Gastrocnemius medialis (tissue), 4 donors: ENCODE measurements at regions not wholly inside any gene's neighbourhood (a gene's known extent, or its start where the extent isn't known, plus 50 kb on each side); places are given as distances from the start of the nearest gene placed in this dataset.

ENCODE experiments used
- ATAC-seq, 2 donors: fragments of 150-250 bp; one replicate each; pipeline ENCODE4 v1.9.1; 2016
- DNase-seq, 2 donors: peaks; one replicate each; pipeline ENCODE4 v3.0.0-alpha.2; 2019
- H3K27ac ChIP-seq, 4 donors: fragments of 200-600 bp; sonication (generic); 1 replicate in 1 of 4; 2 replicates in 3 of 4; pipeline ENCODE4 v1.5.1; 2016 to 2018; ENCODE audit warnings: mild to moderate bottlenecking in 2 of 4, moderate library complexity in 1 of 4
- H3K27me3 ChIP-seq, 3 donors: fragments of 200-600 bp; sonication (generic) in 2 of 3; 1 replicate in 1 of 3; 2 replicates in 2 of 3; pipeline versions ENCODE4 v1.5.1 to v1.6.0; 2016 to 2019; ENCODE audit warnings: mild to moderate bottlenecking in 1 of 3, moderate library complexity in 1 of 3
- H3K36me3 ChIP-seq, 2 donors: fragments of 200-600 bp; sonication (generic) in 1 of 2; one replicate each; pipeline ENCODE4 v1.5.1; 2017 to 2018
- H3K4me1 ChIP-seq, 2 donors: fragments of 200-600 bp; sonication (generic) in 1 of 2; one replicate each; pipeline ENCODE4 v1.5.1; 2016 to 2017; ENCODE audit warnings: mild to moderate bottlenecking in 2 of 2
- H3K4me3 ChIP-seq, 4 donors: fragments of 200-600 bp; sonication (generic) in 3 of 4; 1 replicate in 1 of 4; 2 replicates in 3 of 4; pipeline ENCODE4 v1.5.1; 2016 to 2019; ENCODE audit warnings: mild to moderate bottlenecking in 2 of 4
- H3K9me3 ChIP-seq, 3 donors: fragments of 200-600 bp; sonication (generic) in 2 of 3; 1 replicate in 1 of 3; 2 replicates in 2 of 3; pipeline ENCODE4 v1.5.1; 2016 to 2019
- POLR2A ChIP-seq, 2 donors: fragments of 450-650 bp; IDR thresholded peaks; one replicate each; pipeline ENCODE4 v1.6.1; 2017; ENCODE audit warnings: antibody characterized with exemption in 2 of 2, mild to moderate bottlenecking in 2 of 2, moderate library complexity in 2 of 2
- in situ Hi-C, 4 donors: fragments of 200-750 bp; cut with MboI; loops; one replicate each; pipeline versions ENCODE4 v1.15.0 to v1.8.0; 2017; ENCODE audit warnings: low sequenced_read_pairs in 4 of 4
- intact Hi-C: fragments of 100-400 bp; cut with DNase I; formaldehyde crosslinking; loops from one replicate; pipeline ENCODE4 v1.15.1; 2023; ENCODE audit warnings: low total_unique reads
- TF ChIP-seq, protein P1 (sequence below), 5 experiments: fragments of 450-650 bp in 3 of 5; fragments of 200-600 bp in 2 of 5; sonication (generic) in 2 of 5; IDR thresholded peaks in 4 of 5; conservative IDR thresholded peaks in 1 of 5; 1 replicate in 4 of 5; 2 replicates in 1 of 5; pipeline ENCODE4 v1.5.1; 2016 to 2019; ENCODE audit warnings: antibody characterized with exemption in 5 of 5, mild to moderate bottlenecking in 3 of 5, moderate library complexity in 3 of 5

DNA sequence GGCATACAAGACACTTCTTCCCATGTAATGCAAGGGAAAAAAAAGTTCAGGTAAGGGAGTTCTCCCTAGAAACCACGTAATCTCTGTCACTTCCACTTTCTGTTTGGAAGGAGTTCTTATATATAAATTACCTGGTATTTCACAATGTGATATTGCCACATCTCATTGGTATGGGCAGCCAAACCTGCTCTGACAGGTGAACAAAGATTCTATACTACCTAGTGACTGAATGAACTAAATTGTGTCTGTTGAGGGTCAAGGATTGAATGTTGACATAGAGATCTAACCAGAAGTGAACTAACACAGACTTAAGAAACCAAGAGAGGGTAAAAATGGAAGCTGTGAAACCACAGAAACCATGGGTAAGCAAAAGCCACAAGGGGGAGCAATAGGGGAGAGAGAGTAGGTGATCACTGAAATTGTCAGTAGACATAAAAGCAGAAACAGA is 161.3 kb downstream of the RPL10L start:
- no peaks in the 10 kb centered on the region for H3K36me3 ChIP-seq
- H3K4me1 ChIP-seq = no peaks in the 10 kb centered on the region
- no peak for DNase-seq
- H3K27me3 ChIP-seq = no peaks in the 10 kb centered on the region
- intact Hi-C loops (no loop called here), in situ Hi-C loops (no loop called here)
- TF ChIP-seq, protein P1, sequence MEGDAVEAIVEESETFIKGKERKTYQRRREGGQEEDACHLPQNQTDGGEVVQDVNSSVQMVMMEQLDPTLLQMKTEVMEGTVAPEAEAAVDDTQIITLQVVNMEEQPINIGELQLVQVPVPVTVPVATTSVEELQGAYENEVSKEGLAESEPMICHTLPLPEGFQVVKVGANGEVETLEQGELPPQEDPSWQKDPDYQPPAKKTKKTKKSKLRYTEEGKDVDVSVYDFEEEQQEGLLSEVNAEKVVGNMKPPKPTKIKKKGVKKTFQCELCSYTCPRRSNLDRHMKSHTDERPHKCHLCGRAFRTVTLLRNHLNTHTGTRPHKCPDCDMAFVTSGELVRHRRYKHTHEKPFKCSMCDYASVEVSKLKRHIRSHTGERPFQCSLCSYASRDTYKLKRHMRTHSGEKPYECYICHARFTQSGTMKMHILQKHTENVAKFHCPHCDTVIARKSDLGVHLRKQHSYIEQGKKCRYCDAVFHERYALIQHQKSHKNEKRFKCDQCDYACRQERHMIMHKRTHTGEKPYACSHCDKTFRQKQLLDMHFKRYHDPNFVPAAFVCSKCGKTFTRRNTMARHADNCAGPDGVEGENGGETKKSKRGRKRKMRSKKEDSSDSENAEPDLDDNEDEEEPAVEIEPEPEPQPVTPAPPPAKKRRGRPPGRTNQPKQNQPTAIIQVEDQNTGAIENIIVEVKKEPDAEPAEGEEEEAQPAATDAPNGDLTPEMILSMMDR (IDR thresholded peaks at IDR 0.05 in 4 of 5, conservative IDR thresholded peaks at IDR 0.05 in 1 of 5) = no peak
- no peak for TF ChIP-seq POLR2A (IDR thresholded peaks at IDR 0.05)
- no peak overlapping the region for H3K27ac ChIP-seq
- no peak overlapping the region for H3K4me3 ChIP-seq
- no peaks in the 10 kb centered on the region for H3K9me3 ChIP-seq
- no peak for ATAC-seq

DNA sequence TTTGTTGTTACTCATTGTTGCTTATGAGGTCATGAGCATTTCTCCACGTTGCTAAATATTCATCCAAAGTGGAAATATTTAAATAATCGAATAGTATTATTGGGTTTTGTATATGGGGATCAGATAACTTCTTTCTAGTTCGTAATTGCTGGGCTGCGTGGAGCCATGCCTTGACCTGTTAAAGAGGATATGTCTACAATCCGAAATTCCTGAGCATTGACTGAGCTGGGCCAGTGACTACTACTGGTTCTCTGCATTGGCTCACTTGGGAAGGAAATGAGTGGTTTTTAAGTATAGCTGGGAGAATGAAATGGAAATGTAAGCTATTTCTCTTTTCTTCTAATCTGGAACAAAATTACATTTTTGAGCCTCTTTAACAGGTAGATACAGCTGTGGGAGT is 163.2 kb downstream of the RPL10L start:
- in situ Hi-C loops = no loop called here
- ATAC-seq = no peak

DNA sequence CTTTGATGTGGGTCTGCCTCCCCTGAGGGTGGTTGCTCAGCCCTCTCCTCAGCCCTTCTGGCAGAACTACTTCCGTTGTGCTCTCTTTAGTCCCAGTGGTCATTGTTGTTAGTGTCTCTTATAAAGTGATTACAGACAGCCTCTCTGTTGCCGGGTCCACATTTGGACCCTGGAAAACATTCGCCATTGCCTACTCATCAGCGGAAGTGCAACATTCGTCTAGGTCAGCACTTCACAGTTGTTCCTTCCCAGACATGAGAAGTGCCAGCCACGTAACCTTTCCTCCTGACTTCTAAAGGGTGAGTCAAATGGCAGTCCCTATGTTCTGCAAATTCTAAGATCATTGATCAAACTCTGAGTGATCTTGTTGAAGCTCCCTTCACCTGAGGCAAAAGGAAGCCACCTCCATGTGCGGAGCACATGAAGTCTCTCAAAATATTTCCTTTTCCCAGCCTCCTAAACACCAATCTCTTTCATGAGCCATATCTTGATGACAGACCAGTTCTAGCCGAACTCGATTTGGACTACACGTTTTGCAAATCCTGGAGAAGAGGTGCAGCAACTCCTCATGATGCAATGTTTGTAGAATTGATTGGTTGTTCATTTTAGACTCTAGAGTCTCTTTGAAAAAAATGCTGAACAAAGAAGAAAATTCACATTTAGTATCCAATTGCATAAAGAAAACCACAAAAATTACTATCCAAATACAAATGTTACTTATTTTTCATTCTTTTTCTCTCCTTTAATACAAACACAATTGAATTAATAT is 163.8 kb downstream of the RPL10L start:
- Histone ChIP-seq H3K36me3 (no peaks in the 10 kb centered on the region), H3K9me3 (no peaks in the 10 kb centered on the region), H3K27me3 (no peaks in the 10 kb centered on the region), H3K4me3 (no peak overlapping the region), H3K4me1 (no peaks in the 10 kb centered on the region), H3K27ac (no peak overlapping the region)
- in situ Hi-C loops = no loop called here
- no peak for TF ChIP-seq POLR2A (IDR thresholded peaks at IDR 0.05)
- TF ChIP-seq, protein P1 (IDR thresholded peaks at IDR 0.05 in 4 of 5, conservative IDR thresholded peaks at IDR 0.05 in 1 of 5) = no peak
- ATAC-seq = no peak
- no peak for DNase-seq
- intact Hi-C loops = no loop called here

More for the DNA sequence above, 163.2 kb downstream of the RPL10L start:
- Histone ChIP-seq H3K27me3 (no peaks in the 10 kb centered on the region), H3K9me3 (no peaks in the 10 kb centered on the region), H3K4me1 (no peaks in the 10 kb centered on the region), H3K27ac (no peak overlapping the region), H3K4me3 (no peak overlapping the region), H3K36me3 (no peaks in the 10 kb centered on the region)
- intact Hi-C loops = no loop called here
- no peak for DNase-seq
- TF ChIP-seq, protein P1 (IDR thresholded peaks at IDR 0.05 in 4 of 5, conservative IDR thresholded peaks at IDR 0.05 in 1 of 5) = no peak
- TF ChIP-seq POLR2A (IDR thresholded peaks at IDR 0.05) = no peak

DNA sequence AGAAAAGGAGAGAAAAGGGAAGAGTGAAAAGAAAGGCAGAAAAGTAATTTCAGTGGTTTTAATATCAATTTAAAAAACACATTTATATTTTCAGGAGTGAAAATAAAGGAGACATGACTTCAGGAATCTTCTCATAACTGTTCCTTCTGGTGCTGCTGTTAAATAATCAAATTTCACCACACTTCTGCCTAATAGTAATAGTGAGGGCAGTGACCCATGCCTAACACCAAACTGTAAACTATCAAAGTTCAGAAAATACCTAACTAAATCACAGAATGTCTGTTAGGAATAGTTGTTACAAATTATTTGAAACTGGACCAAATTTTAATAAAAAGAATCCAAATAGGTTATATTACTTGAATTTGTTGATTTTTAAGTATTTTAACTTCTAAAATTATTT is 169.4 kb downstream of the RPL10L start:
- TF ChIP-seq POLR2A (IDR thresholded peaks at IDR 0.05) = no peak
- TF ChIP-seq, protein P1 (IDR thresholded peaks at IDR 0.05 in 4 of 5, conservative IDR thresholded peaks at IDR 0.05 in 1 of 5) = no peak
- in situ Hi-C loops = no loop called here
- H3K4me1 ChIP-seq = no peaks in the 10 kb centered on the region
- ATAC-seq (no peak), DNase-seq (no peak)
- intact Hi-C loops = no loop called here
- no peak overlapping the region for H3K27ac ChIP-seq
- no peak overlapping the region for H3K4me3 ChIP-seq
- H3K27me3 ChIP-seq = no peaks in the 10 kb centered on the region
- H3K9me3 ChIP-seq = no peaks in the 10 kb centered on the region
- no peaks in the 10 kb centered on the region for H3K36me3 ChIP-seq
